Dendritic cell treated with granulocyte-macrophage colony-stimulating factor and Interleukin-4, amounts not matched to agents 40 ng/mL and 50 ng/mL, for 4 days (primary cell): ENCODE measurements at regions not wholly inside any gene's neighbourhood (a gene's known extent, or its start where the extent isn't known, plus 50 kb on each side); places are given as distances from the start of the nearest gene placed in this dataset.

Experiments used
- H3K27ac Mint-ChIP-seq: one replicate; pipeline ENCODE4 v1.8.0; 2022; ENCODE audit warnings: mild to moderate bottlenecking, mixed read lengths
- H3K27me3 Mint-ChIP-seq: one replicate; pipeline ENCODE4 v1.8.0; 2022; ENCODE audit warnings: mild to moderate bottlenecking, mixed read lengths
- H3K36me3 Mint-ChIP-seq: one replicate; pipeline ENCODE4 v1.8.0; 2022; ENCODE audit warnings: low read depth, mixed read lengths
- H3K4me1 Mint-ChIP-seq: one replicate; pipeline ENCODE4 v1.8.0; 2022; ENCODE audit warnings: low read depth, mixed read lengths
- H3K4me3 Mint-ChIP-seq: one replicate; pipeline ENCODE4 v1.8.0; 2022; ENCODE audit warnings: mild to moderate bottlenecking, moderate library complexity, mixed read lengths
- H3K9me3 Mint-ChIP-seq: one replicate; pipeline ENCODE4 v1.8.0; 2022; ENCODE audit warnings: mixed read lengths
- intact Hi-C: fragments of 100-400 bp; cut with micrococcal nuclease; formaldehyde crosslinking; loops from one replicate; pipeline ENCODE4 v1.15.0; 2022

- H3K27me3 Mint-ChIP-seq: no peaks in the 10 kb centered on the region
- intact Hi-C loops: loop anchor here (1.0 kb wide), 1 partner anchor 236 kb away; no protein-coding TSS in a partner anchor
Measured at GRCh38 chr9:84173961-84174360, 166.6 kb downstream of the SLC28A3 start.

GRCh38 chr9:84174486-84174885 lies 166.1 kb downstream of the SLC28A3 start:
- H3K36me3 Mint-ChIP-seq: no peaks in the 10 kb centered on the region
- H3K4me1 Mint-ChIP-seq: peaks cover 6% of the 10 kb centered on the region
- intact Hi-C loops: no loop called here
- no peak overlapping the region for H3K4me3 Mint-ChIP-seq
- no peaks in the 10 kb centered on the region for H3K9me3 Mint-ChIP-seq
- H3K27ac Mint-ChIP-seq: no peak overlapping the region
- no peaks in the 10 kb centered on the region for H3K27me3 Mint-ChIP-seq

More at GRCh38 chr9:84173961-84174360, 166.6 kb downstream of the SLC28A3 start:
- H3K36me3 Mint-ChIP-seq: no peaks in the 10 kb centered on the region
- H3K9me3 Mint-ChIP-seq: no peaks in the 10 kb centered on the region
- no peak overlapping the region for H3K27ac Mint-ChIP-seq
- peaks cover 6% of the 10 kb centered on the region for H3K4me1 Mint-ChIP-seq
- no peak overlapping the region for H3K4me3 Mint-ChIP-seq

- Mint-ChIP-seq H3K4me3 (no peak overlapping the region), H3K4me1 (peaks cover 16% of the 10 kb centered on the region), H3K27ac (no peak overlapping the region), H3K27me3 (peaks cover 4% of the 10 kb centered on the region), H3K36me3 (no peaks in the 10 kb centered on the region), H3K9me3 (no peaks in the 10 kb centered on the region)
- intact Hi-C loops: no loop called here
Measured at GRCh38 chr9:84177407-84177806, 163.2 kb downstream of the SLC28A3 start.

GRCh38 chr9:84179531-84179930 lies 161.0 kb downstream of the SLC28A3 start:
- Mint-ChIP-seq H3K4me3 (no peak overlapping the region), H3K4me1 (peaks cover 10% of the 10 kb centered on the region), H3K27me3 (peaks cover 4% of the 10 kb centered on the region), H3K9me3 (no peaks in the 10 kb centered on the region), H3K27ac (no peak overlapping the region), H3K36me3 (no peaks in the 10 kb centered on the region)
- intact Hi-C loops: no loop called here

GRCh38 chr9:84187090-84187489 lies 153.5 kb downstream of the SLC28A3 start:
- Mint-ChIP-seq H3K27ac (no peak overlapping the region), H3K4me1 (no peaks in the 10 kb centered on the region), H3K27me3 (peaks cover 4% of the 10 kb centered on the region), H3K36me3 (no peaks in the 10 kb centered on the region), H3K4me3 (no peak overlapping the region), H3K9me3 (no peaks in the 10 kb centered on the region)
- intact Hi-C loops: no loop called here

GRCh38 chr9:84189904-84190303 lies 150.7 kb downstream of the SLC28A3 start:
- Mint-ChIP-seq H3K27ac (no peak overlapping the region), H3K4me3 (no peak overlapping the region), H3K27me3 (peaks cover 8% of the 10 kb centered on the region), H3K36me3 (no peaks in the 10 kb centered on the region), H3K9me3 (no peaks in the 10 kb centered on the region), H3K4me1 (no peaks in the 10 kb centered on the region)
- intact Hi-C loops: no loop called here

- Mint-ChIP-seq H3K9me3 (no peaks in the 10 kb centered on the region), H3K27ac (no peak overlapping the region), H3K36me3 (no peaks in the 10 kb centered on the region), H3K27me3 (peaks cover 8% of the 10 kb centered on the region), H3K4me3 (no peak overlapping the region), H3K4me1 (no peaks in the 10 kb centered on the region)
- intact Hi-C loops: no loop called here
Measured at GRCh38 chr9:84190411-84190810, 150.1 kb downstream of the SLC28A3 start.

GRCh38 chr9:84206801-84207370 lies 133.7 kb downstream of the SLC28A3 start:
- Mint-ChIP-seq H3K27me3 (no peaks in the 10 kb centered on the region), H3K27ac (no peak overlapping the region), H3K4me1 (peaks cover 10% of the 10 kb centered on the region), H3K9me3 (no peaks in the 10 kb centered on the region), H3K4me3 (no peak overlapping the region), H3K36me3 (no peaks in the 10 kb centered on the region)
- intact Hi-C loops: no loop called here

- H3K27me3 Mint-ChIP-seq: no peaks in the 10 kb centered on the region
- H3K9me3 Mint-ChIP-seq: no peaks in the 10 kb centered on the region
- H3K36me3 Mint-ChIP-seq: no peaks in the 10 kb centered on the region
- peaks cover 10% of the 10 kb centered on the region for H3K4me1 Mint-ChIP-seq
- H3K27ac Mint-ChIP-seq: no peak overlapping the region
- H3K4me3 Mint-ChIP-seq: no peak overlapping the region
- intact Hi-C loops: no loop called here
Measured at GRCh38 chr9:84207491-84207951, 133.0 kb downstream of the SLC28A3 start.

- H3K36me3 Mint-ChIP-seq: no peaks in the 10 kb centered on the region
- H3K4me1 Mint-ChIP-seq: peaks cover 7% of the 10 kb centered on the region
- no peak overlapping the region for H3K4me3 Mint-ChIP-seq
- no peak overlapping the region for H3K27ac Mint-ChIP-seq
- no peaks in the 10 kb centered on the region for H3K27me3 Mint-ChIP-seq
- intact Hi-C loops: no loop called here
- H3K9me3 Mint-ChIP-seq: no peaks in the 10 kb centered on the region
Measured at GRCh38 chr9:84212246-84212645, 128.3 kb downstream of the SLC28A3 start.

GRCh38 chr9:84212982-84213381 lies 127.6 kb downstream of the SLC28A3 start:
- Mint-ChIP-seq H3K4me3 (no peak overlapping the region), H3K4me1 (no peaks in the 10 kb centered on the region)

GRCh38 chr9:84216151-84216550 lies 124.4 kb downstream of the SLC28A3 start:
- H3K4me3 Mint-ChIP-seq: no peak overlapping the region
- H3K27ac Mint-ChIP-seq: no peak overlapping the region
- H3K36me3 Mint-ChIP-seq: no peaks in the 10 kb centered on the region
- intact Hi-C loops: no loop called here
- no peaks in the 10 kb centered on the region for H3K4me1 Mint-ChIP-seq
- no peaks in the 10 kb centered on the region for H3K9me3 Mint-ChIP-seq
- H3K27me3 Mint-ChIP-seq: no peaks in the 10 kb centered on the region

More at GRCh38 chr9:84212982-84213381, 127.6 kb downstream of the SLC28A3 start:
- Mint-ChIP-seq H3K9me3 (no peaks in the 10 kb centered on the region), H3K36me3 (no peaks in the 10 kb centered on the region), H3K27me3 (no peaks in the 10 kb centered on the region), H3K27ac (no peak overlapping the region)
- intact Hi-C loops: no loop called here

- Mint-ChIP-seq H3K36me3 (no peaks in the 10 kb centered on the region), H3K27me3 (no peaks in the 10 kb centered on the region), H3K9me3 (no peaks in the 10 kb centered on the region), H3K4me3 (no peak overlapping the region), H3K4me1 (no peaks in the 10 kb centered on the region), H3K27ac (no peak overlapping the region)
- intact Hi-C loops: no loop called here
Measured at GRCh38 chr9:84218322-84218721, 122.2 kb downstream of the SLC28A3 start.

GRCh38 chr9:84224246-84224645 lies 116.3 kb downstream of the SLC28A3 start:
- Mint-ChIP-seq H3K27me3 (no peaks in the 10 kb centered on the region), H3K4me3 (no peak overlapping the region), H3K27ac (no peak overlapping the region), H3K4me1 (no peaks in the 10 kb centered on the region), H3K36me3 (no peaks in the 10 kb centered on the region), H3K9me3 (no peaks in the 10 kb centered on the region)
- intact Hi-C loops: no loop called here
